Aorta (tissue), 5 donors: ENCODE measurements at regions not wholly inside any gene's neighbourhood (a gene's known extent, or its start where the extent isn't known, plus 50 kb on each side); places are given as distances from the start of the nearest gene placed in this dataset.
A peak's percentile ranks its signal among the peaks of the same experiment; 100 is the strongest.
"Not testable (repeated sequence)": the region's sequence is repeated elsewhere in the genome, so short reads cannot be mapped to it uniquely, and the experiment has no call there.

Experiments
- ATAC-seq: fragments of 200-7000 bp; cut with Tn5 transposase; one replicate; pipeline ENCODE4 v1.9.1; 2022; ENCODE audit warnings: moderate library complexity; ENCODE audit not compliant: low FRiP score
- DNase-seq, 2 donors: peaks; one replicate each; pipeline ENCODE4 v3.0.0-alpha.2; 2020
- H3K27ac ChIP-seq, 2 donors: one replicate each; pipeline ENCODE4 v1.5.1; 2013; ENCODE audit warnings: low read length in 2 of 2, mild to moderate bottlenecking in 2 of 2, moderate library complexity in 2 of 2, control low read depth in 1 of 2, inconsistent platforms in 1 of 2, low read depth in 1 of 2
- H3K27me3 ChIP-seq, 2 donors: one replicate each; pipeline ENCODE4 v1.6.1; 2013; ENCODE audit warnings: control low read depth in 1 of 2, low read length in 1 of 2, mild to moderate bottlenecking in 1 of 2, moderate library complexity in 1 of 2; ENCODE audit not compliant: insufficient read depth in 2 of 2, control insufficient read depth in 1 of 2
- H3K36me3 ChIP-seq, 2 donors: one replicate each; pipeline ENCODE4 v1.6.1; 2013; ENCODE audit warnings: control low read depth in 1 of 2, low read length in 1 of 2, mild to moderate bottlenecking in 1 of 2; ENCODE audit not compliant: insufficient read depth in 2 of 2, control insufficient read depth in 1 of 2
- H3K4me1 ChIP-seq, 2 donors: one replicate each; pipeline ENCODE4 v1.6.1; 2013; ENCODE audit warnings: low read length in 2 of 2, control low read depth in 1 of 2, mild to moderate bottlenecking in 1 of 2, moderate library complexity in 1 of 2; ENCODE audit not compliant: insufficient read depth in 2 of 2, control insufficient read depth in 1 of 2
- H3K4me3 ChIP-seq, 2 donors: one replicate each; pipeline ENCODE4 v1.5.1; 2013; ENCODE audit warnings: low read length in 2 of 2, control low read depth in 1 of 2, mild to moderate bottlenecking in 1 of 2
- H3K9me3 ChIP-seq: one replicate; pipeline ENCODE4 v1.6.1; 2013; ENCODE audit warnings: mild to moderate bottlenecking, low read length; ENCODE audit not compliant: control insufficient read depth
- WGBS, 2 donors: extraction: QIAGEN DNeasy Blood & Tissue Kit; methylation state at CpG; one replicate each; pipeline ENCODE4 v1.1.7; 2013; 5-methylcytosine and 5-hydroxymethylcytosine counted together
- intact Hi-C, 2 donors: fragments of 100-400 bp; cut with DNase I; formaldehyde crosslinking; loops; one replicate each; pipeline versions ENCODE4 v1.14.2 to v1.15.0; 2022
- donor health status: healthy with polysubstance abuse.
- donor health status: Bipolar disorder and iron deficiency.
- donor health status: DM: no; HTN: no; CAD: no.
- donor health status: DM: no; HTN: no; CAD: no.
- donor health status: DM: yes; HTN: yes; CAD: no.

GRCh38 chr2:154507186-154507585, 191.3 kb upstream of the KCNJ3 start:
- Histone ChIP-seq H3K4me3 (no peak overlapping the region), H3K36me3 (no peaks in the 10 kb centered on the region), H3K4me1 (no peaks in the 10 kb centered on the region), H3K27ac (no peak overlapping the region), H3K9me3 (peaks cover 2% of the 10 kb centered on the region), H3K27me3 (no peaks in the 10 kb centered on the region)
- WGBS, 2 donors: 52 to 53% methylated on average over 2 of the region's 2 CpGs
- DNase-seq (no peak), ATAC-seq (no peak)
- intact Hi-C loops: no loop called here

GRCh38 chr2:154518872-154519271, 179.6 kb upstream of the KCNJ3 start:
- 94 to 97% methylated on average over 1 of the region's 1 CpG for WGBS, 2 donors
- H3K27ac ChIP-seq: no peak overlapping the region
- H3K4me3 ChIP-seq: no peak overlapping the region
- H3K27me3 ChIP-seq: no peaks in the 10 kb centered on the region
- DNase-seq: no peak
- no peak for ATAC-seq
- H3K4me1 ChIP-seq: no peaks in the 10 kb centered on the region
- no peaks in the 10 kb centered on the region for H3K9me3 ChIP-seq
- H3K36me3 ChIP-seq: no peaks in the 10 kb centered on the region
- intact Hi-C loops: no loop called here

- ATAC-seq, intact Hi-C loops, H3K4me1 ChIP-seq, H3K9me3 ChIP-seq, DNase-seq, H3K27ac ChIP-seq, H3K4me3 ChIP-seq, H3K27me3 ChIP-seq, H3K36me3 ChIP-seq: not testable (repeated sequence)
- 92 to 97% methylated on average over 4 of the region's 4 CpGs for WGBS, 2 donors
These were observed 177.5 kb upstream of the KCNJ3 start for GRCh38 chr2:154520951-154521350.

GRCh38 chr2:154526234-154526633, 172.3 kb upstream of the KCNJ3 start:
- Histone ChIP-seq H3K27me3 (no peaks in the 10 kb centered on the region), H3K27ac (no peak overlapping the region), H3K4me1 (no peaks in the 10 kb centered on the region), H3K36me3 (no peaks in the 10 kb centered on the region), H3K4me3 (no peak overlapping the region), H3K9me3 (no peaks in the 10 kb centered on the region)
- ATAC-seq: no peak
- no peak for DNase-seq
- intact Hi-C loops: no loop called here
- 96 to 98% methylated on average over 2 of the region's 2 CpGs for WGBS, 2 donors

GRCh38 chr2:154527962-154528361, 170.5 kb upstream of the KCNJ3 start:
- no peaks in the 10 kb centered on the region for H3K9me3 ChIP-seq
- intact Hi-C loops: no loop called here
- H3K36me3 ChIP-seq: no peaks in the 10 kb centered on the region
- H3K4me3 ChIP-seq: no peak overlapping the region
- WGBS, 2 donors: 94% methylated on average over 5 of the region's 5 CpGs
- no peak overlapping the region for H3K27ac ChIP-seq
- DNase-seq (no peak), ATAC-seq (no peak)
- no peaks in the 10 kb centered on the region for H3K27me3 ChIP-seq
- H3K4me1 ChIP-seq: no peaks in the 10 kb centered on the region

GRCh38 chr2:154532004-154532403, 166.5 kb upstream of the KCNJ3 start:
- no peak overlapping the region for H3K4me3 ChIP-seq
- no peak for DNase-seq
- ATAC-seq: no peak
- H3K27ac ChIP-seq: peak overlapping the region in 1 of 2 donors; percentile 67
- no peaks in the 10 kb centered on the region for H3K36me3 ChIP-seq
- H3K4me1 ChIP-seq: peaks cover 0 to 3% of the 10 kb centered on the region in 2 donors
- no peaks in the 10 kb centered on the region for H3K27me3 ChIP-seq
- WGBS, 2 donors: 8 to 10% methylated on average over 3 of the region's 3 CpGs
- intact Hi-C loops: loop anchor here in 1 of 2 donors (5.0 kb wide), 2 partner anchors 85 to 165 kb away; partner anchors contain the start of gene KCNJ3
- no peaks in the 10 kb centered on the region for H3K9me3 ChIP-seq

GRCh38 chr2:154532763-154533162, 165.7 kb upstream of the KCNJ3 start:
- Histone ChIP-seq H3K27ac (no peak overlapping the region), H3K9me3 (no peaks in the 10 kb centered on the region), H3K4me3 (no peak overlapping the region), H3K36me3 (no peaks in the 10 kb centered on the region), H3K4me1 (peaks cover 0 to 3% of the 10 kb centered on the region in 2 donors), H3K27me3 (no peaks in the 10 kb centered on the region)
- ATAC-seq (no peak), DNase-seq (no peak)
- WGBS, 2 donors: 2 to 11% methylated on average over 2 of the region's 2 CpGs
- intact Hi-C loops: loop anchor here in 1 of 2 donors (5.0 kb wide), 2 partner anchors 85 to 165 kb away; partner anchors contain the start of gene KCNJ3

- 94 to 95% methylated on average over 7 of the region's 7 CpGs for WGBS, 2 donors
- no peak overlapping the region for H3K4me3 ChIP-seq
- no peaks in the 10 kb centered on the region for H3K27me3 ChIP-seq
- ATAC-seq (no peak), DNase-seq (no peak)
- intact Hi-C loops: loop anchor here in 1 of 2 donors (5.0 kb wide), 2 partner anchors 84 to 164 kb away; partner anchors contain the start of gene KCNJ3
- no peak overlapping the region for H3K27ac ChIP-seq
- H3K36me3 ChIP-seq: no peaks in the 10 kb centered on the region
- no peaks in the 10 kb centered on the region for H3K9me3 ChIP-seq
- H3K4me1 ChIP-seq: peaks cover 0 to 3% of the 10 kb centered on the region in 2 donors
These were observed 165.1 kb upstream of the KCNJ3 start for GRCh38 chr2:154533300-154533940.

- Histone ChIP-seq H3K36me3 (no peaks in the 10 kb centered on the region), H3K4me1 (peaks cover 0 to 5% of the 10 kb centered on the region in 2 donors), H3K27me3 (no peaks in the 10 kb centered on the region), H3K9me3 (no peaks in the 10 kb centered on the region), H3K27ac (no peak overlapping the region), H3K4me3 (no peak overlapping the region)
- ATAC-seq: no peak
- intact Hi-C loops: no loop called here
- DNase-seq: no peak
These were observed 161.5 kb upstream of the KCNJ3 start for GRCh38 chr2:154537024-154537423.
